Ascending aorta (tissue), 2 donors: ENCODE measurements at regions not wholly inside any gene's neighbourhood (a gene's known extent, or its start where the extent isn't known, plus 50 kb on each side); places are given as distances from the start of the nearest gene placed in this dataset.

Experiments used
- DNase-seq, 2 donors: peaks; one replicate each; pipeline ENCODE4 v3.0.0-alpha.2; 2019; ENCODE audit warnings: low spot score in 2 of 2
- H3K27ac ChIP-seq, 2 donors: fragments of 200-600 bp; sonication (generic); one replicate each; pipeline ENCODE4 v1.5.1; 2016 to 2017; ENCODE audit warnings: mild to moderate bottlenecking in 1 of 2
- H3K27me3 ChIP-seq: fragments of 200-600 bp; sonication (generic); one replicate; pipeline ENCODE4 v1.5.1; 2017
- H3K36me3 ChIP-seq, 2 donors: fragments of 200-600 bp; sonication (generic); one replicate each; pipeline ENCODE4 v1.5.1; 2016
- H3K4me1 ChIP-seq, 2 donors: fragments of 200-600 bp; sonication (generic); one replicate each; pipeline ENCODE4 v1.5.1; 2016 to 2017; ENCODE audit warnings: mild to moderate bottlenecking in 1 of 2
- H3K4me3 ChIP-seq, 2 donors: fragments of 200-600 bp; sonication (generic); one replicate each; pipeline ENCODE4 v1.5.1; 2016 to 2017; ENCODE audit warnings: mild to moderate bottlenecking in 1 of 2
- H3K9me3 ChIP-seq, 2 donors: fragments of 200-600 bp; sonication (generic); one replicate each; pipeline ENCODE4 v1.5.1; 2016
- CTCF ChIP-seq, 3 experiments: fragments of 200-600 bp in 2 of 3; fragments of 450-650 bp in 1 of 3; sonication (generic) in 2 of 3; IDR thresholded peaks; one replicate each; pipeline ENCODE4 v1.5.1; 2016 to 2019; ENCODE audit warnings: antibody characterized with exemption in 3 of 3, mild to moderate bottlenecking in 1 of 3, moderate library complexity in 1 of 3
- intact Hi-C: fragments of 100-400 bp; cut with DNase I; formaldehyde crosslinking; loops from one replicate; pipeline ENCODE4 v1.15.1; 2023

DNA sequence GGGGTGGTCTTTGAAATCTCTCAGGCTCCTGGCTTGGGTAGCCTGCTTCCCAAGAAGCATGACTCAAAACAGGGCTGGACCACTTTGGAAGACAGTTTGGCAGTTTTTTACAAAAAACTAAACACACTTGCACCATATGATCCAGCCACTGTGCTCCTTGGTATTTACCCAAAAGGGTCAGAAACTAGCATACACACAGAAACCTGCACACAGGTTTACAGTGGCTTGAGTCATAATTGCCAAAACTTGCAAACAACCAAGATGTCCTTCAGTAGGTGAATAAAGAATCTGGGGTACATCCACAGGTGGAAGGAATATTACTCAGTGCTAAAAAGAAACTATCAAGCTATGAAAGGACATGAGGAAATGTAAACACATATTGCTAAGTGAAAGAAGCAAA is 323.2 kb upstream of the CDH5 start:
- H3K27me3 ChIP-seq: no peaks in the 10 kb centered on the region
- intact Hi-C loops: loop anchor here (10.0 kb wide), 1 partner anchor 919 kb away; the partner anchor contains the start of gene CDH11
- DNase-seq: no peak
- H3K4me1 ChIP-seq: no peaks in the 10 kb centered on the region
- H3K36me3 ChIP-seq: no peaks in the 10 kb centered on the region
- no peak overlapping the region for H3K4me3 ChIP-seq
- H3K9me3 ChIP-seq: no peaks in the 10 kb centered on the region
- TF ChIP-seq CTCF (IDR thresholded peaks at IDR 0.05): no peak
- no peak overlapping the region for H3K27ac ChIP-seq

DNA sequence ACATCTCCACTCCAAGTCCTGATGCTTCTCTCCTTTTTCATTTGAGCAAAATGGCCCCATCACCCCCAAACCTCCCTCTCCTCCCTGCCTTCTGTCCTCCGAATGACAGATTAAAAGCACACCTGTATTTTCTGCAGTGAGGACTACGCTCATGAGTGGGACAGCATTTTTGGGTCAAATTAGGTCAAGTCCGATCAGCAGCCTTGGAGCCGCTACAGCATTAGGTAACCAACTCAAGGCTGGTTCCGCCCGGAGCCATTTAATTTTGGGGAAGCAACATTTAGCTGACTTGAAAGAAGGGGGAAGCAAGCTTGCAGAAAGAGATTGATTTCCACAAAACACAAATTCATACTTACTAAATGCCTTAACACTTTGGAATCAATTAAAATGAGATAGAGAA is 324.1 kb upstream of the CDH5 start:
- DNase-seq: no peak
- Histone ChIP-seq H3K4me1 (peaks cover 0 to 2% of the 10 kb centered on the region in 2 donors), H3K9me3 (no peaks in the 10 kb centered on the region), H3K4me3 (no peak overlapping the region), H3K27ac (no peak overlapping the region), H3K27me3 (no peaks in the 10 kb centered on the region), H3K36me3 (no peaks in the 10 kb centered on the region)
- intact Hi-C loops: loop anchor here (10.0 kb wide), 1 partner anchor 918 kb away; the partner anchor contains the start of gene CDH11
- no peak for TF ChIP-seq CTCF (IDR thresholded peaks at IDR 0.05)

DNA sequence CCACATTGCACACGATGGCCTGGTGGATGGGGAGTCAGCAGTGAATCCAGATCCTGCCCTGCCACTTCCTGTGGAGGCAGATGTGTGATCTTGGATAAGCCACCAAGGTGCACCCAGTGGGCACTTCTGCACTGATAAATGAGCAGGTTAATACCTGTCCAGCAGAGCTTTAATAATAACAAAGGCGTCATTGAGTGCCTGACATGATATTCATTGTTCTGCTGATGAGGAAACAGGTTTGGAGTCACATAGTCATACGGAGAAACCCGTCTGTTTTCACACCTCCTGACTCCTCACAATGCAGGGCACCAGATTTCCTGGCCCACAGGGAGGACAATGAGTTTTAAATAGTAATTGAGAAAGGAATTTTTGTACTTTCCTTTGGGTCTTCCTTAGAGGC is 324.6 kb upstream of the CDH5 start:
- no peaks in the 10 kb centered on the region for H3K27me3 ChIP-seq
- H3K36me3 ChIP-seq: no peaks in the 10 kb centered on the region
- intact Hi-C loops: loop anchor here (10.0 kb wide), 1 partner anchor 917 kb away; the partner anchor contains the start of gene CDH11
- no peak overlapping the region for H3K4me3 ChIP-seq
- DNase-seq: no peak
- no peak for TF ChIP-seq CTCF (IDR thresholded peaks at IDR 0.05)
- no peaks in the 10 kb centered on the region for H3K9me3 ChIP-seq
- H3K27ac ChIP-seq: no peak overlapping the region
- peaks cover 0 to 3% of the 10 kb centered on the region in 2 donors for H3K4me1 ChIP-seq

GRCh38 chr16:66039793-66040192 is 326.7 kb upstream of the CDH5 start:
- no peak for TF ChIP-seq CTCF (IDR thresholded peaks at IDR 0.05)
- Histone ChIP-seq H3K36me3 (no peaks in the 10 kb centered on the region), H3K9me3 (no peaks in the 10 kb centered on the region), H3K27me3 (no peaks in the 10 kb centered on the region), H3K27ac (no peak overlapping the region), H3K4me3 (no peak overlapping the region), H3K4me1 (peaks cover 0 to 8% of the 10 kb centered on the region in 2 donors)
- intact Hi-C loops: loop anchor here (10.0 kb wide), 1 partner anchor 915 kb away; the partner anchor contains the start of gene CDH11
- DNase-seq: no peak

DNA sequence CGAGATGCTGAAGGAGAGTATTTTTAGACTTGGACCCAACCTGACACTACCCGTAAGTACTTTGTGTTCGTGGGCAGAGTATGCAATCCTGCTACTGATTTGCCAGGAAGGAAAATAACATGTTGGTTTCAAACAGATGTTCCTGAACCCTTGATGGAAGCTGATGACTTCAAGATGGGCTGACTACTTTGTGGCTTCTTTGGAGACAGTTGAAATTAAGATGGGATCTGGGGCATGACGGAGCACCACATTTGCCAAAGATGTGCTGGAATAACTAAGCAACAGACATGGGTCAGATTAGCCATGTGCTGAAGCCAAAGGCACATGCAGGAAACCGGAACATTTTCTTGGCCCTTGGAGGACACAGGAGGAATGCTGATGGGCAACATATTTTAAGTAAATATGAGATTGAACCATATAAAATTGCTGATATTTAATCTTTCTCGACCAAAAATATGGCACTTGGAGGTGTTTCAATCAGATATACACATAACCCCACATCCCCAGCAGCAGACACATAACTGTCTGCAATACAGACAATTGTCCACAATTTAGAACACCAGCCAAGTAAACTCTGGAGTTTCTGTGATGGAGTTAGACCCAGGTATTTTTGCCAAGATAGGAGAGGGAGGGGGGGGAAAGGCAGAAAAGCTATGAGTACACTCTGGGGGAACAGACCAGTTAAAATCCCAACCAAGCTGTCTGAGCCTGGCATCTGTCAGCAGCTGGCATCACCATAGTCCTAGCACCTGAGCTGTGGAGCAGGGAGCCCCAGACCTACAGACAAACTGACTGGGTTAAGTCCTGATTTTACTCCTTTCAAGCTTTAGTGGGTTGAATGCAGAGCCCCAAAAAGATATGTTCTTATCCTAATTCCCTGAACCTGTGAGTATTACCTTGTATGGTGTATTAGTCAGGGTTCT is 329.4 kb upstream of the CDH5 start:
- Histone ChIP-seq H3K36me3 (no peaks in the 10 kb centered on the region), H3K9me3 (no peaks in the 10 kb centered on the region), H3K27ac (peak overlapping the region in 1 of 2 donors; percentile 23), H3K27me3 (no peaks in the 10 kb centered on the region), H3K4me3 (no peak overlapping the region), H3K4me1 (peaks cover 0 to 8% of the 10 kb centered on the region in 2 donors)
- DNase-seq: peak in 1 of 2 donors; percentile 67
- no peak for TF ChIP-seq CTCF (IDR thresholded peaks at IDR 0.05)
- intact Hi-C loops: no loop called here
